GM21515 (cell line): ENCODE measurements at regions not wholly inside any gene's neighbourhood (a gene's known extent, or its start where the extent isn't known, plus 50 kb on each side); places are given as distances from the start of the nearest gene placed in this dataset.

Source experiments
- ATAC-seq: cut with Tn5 transposase; IDR thresholded peaks from one replicate; pipeline ENCODE4 v1.9.1; 2021; ENCODE audit not compliant: unreplicated experiment

DNA sequence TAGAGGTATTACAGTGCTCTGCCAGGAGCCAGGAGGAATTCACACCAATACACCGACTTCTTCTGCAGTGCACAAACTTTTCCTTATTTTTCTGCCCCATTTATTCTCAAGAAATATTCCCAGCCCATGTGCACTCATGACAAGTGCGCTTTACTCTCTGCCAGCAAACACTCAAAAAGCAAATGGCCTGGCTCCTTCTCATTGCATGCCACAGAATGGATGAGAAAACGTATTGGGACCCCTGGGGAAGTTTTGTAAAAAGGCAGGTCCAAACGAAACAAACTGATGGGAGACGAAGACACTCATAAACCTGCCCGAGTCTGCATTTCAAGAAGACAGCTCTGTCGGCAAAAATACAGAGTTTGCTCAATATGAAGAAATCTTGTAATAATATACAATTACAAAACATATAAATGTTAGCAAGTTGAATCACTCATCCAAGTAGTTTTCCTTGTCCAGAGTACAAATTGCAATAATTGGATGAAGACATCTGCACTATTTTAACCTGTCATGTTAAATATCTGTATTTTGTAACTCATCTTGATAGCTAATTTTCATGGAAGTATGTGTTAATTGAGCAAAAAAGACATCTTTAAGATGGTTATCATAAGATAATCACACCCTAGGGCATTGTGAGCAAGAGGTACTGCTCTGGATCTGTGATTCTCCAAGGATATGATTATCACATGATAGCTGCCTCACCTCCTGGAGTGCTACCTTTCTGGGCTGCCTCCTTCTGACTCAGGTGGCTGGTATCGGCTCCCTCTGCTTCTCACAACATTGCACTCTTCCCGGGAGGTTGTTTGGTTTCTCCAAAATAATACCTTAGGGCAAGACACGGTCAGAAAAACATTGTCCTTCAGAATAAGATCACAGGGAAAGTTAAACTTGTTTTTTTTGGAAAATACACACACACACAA is 260.8 kb upstream of the G2E3 start:
- no peak for ATAC-seq

DNA sequence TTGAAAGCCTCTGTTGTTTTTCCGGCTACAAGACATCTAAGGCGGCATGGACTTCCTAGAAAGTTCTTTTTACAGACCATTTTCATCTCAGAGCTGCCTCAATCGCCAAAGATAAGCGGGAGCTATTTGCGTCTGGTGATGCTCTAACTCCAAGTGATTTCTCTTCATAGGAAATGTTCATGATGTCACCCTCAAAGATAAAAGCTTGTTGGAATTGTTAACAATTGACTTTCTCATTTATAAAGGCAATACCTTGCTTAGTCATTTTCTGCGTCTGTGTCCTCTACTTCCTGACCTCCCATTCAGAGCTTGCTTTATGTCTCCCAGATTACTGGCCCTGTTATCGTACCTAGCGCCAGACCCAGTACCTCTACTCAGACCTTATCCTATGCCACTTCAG is 259.0 kb upstream of the G2E3 start:
- ATAC-seq, result no peak

- ATAC-seq, result no peak
These were observed 255.6 kb upstream of the G2E3 start for GRCh38 chr14:30303350-30303749.

DNA sequence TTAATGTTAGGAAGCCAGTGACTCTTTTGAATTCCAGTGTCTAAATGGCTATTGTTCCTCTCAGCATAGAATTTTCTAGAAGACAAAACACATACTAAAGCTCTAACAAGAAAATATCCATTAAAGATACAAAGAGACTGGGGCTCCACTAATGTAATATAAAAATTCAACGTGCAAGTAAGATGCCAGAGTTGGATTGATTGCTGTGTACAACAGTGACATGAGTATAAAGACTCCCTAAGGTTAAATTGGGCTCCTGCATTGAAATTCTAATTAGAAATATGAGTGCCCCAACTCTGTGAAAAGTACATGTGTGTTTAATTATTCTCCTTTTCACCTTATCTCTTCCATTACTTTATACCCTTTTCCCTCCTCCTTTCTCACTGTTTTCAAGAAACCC is 253.6 kb upstream of the G2E3 start:
- no peak for ATAC-seq

DNA sequence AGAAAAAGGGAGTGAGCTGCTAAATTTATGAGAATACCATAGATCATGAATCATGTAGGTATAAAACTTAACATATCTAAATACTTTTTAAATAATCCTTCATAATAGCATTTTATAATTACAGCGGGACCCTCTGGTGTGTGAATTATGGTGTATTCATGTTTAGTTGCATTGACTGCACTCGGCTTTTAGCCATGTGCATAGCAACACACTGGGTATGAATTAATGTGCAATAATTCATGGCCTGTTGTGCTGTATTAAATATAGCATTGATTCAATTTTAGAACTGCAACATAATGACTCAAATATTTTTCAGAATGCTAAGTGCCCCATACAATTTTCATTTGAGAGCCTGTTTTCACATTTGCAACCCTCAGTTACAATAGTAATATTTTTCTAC is 249.6 kb upstream of the G2E3 start:
- no peak for ATAC-seq

DNA sequence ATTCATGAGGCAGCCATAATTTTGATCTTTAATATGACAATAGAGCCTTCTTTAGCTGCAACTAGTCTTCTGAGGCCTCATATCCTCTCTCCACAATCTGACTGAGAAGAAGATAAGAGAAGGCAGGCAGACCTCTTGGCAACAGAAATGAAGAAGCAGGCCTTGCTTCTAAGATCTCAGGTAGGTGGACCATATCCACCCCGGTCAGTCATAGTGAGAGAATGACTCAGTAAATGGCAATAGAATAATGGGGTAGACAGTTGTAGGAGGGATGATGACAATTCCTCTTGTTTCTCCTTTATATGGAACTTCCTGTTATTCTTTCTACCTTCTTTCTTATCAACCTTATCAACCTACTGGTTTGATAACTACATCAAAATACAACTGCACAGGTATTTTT is 246.7 kb upstream of the G2E3 start:
- no peak for ATAC-seq

DNA sequence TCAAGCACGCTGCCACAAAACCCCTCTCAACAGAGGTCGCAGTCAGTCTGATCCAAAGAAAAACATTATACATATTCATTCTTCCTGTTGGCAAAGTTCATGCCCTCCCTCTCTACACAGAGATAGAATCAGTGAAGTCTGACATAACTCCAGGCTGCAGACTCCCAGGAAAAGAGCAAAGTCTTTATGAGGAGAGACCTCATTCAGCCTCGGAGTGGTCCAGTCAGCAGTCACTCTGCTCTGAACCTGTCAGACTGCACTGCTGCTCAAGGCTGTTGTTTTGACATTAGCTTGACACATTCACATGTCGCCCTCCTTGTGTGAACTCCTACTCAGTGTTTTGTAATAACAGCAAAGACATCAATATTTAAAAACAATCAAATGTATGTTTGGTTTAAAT is 241.2 kb upstream of the G2E3 start:
- no peak for ATAC-seq

GRCh38 chr14:30322819-30323218 is 236.1 kb upstream of the G2E3 start:
- no peak for ATAC-seq

DNA sequence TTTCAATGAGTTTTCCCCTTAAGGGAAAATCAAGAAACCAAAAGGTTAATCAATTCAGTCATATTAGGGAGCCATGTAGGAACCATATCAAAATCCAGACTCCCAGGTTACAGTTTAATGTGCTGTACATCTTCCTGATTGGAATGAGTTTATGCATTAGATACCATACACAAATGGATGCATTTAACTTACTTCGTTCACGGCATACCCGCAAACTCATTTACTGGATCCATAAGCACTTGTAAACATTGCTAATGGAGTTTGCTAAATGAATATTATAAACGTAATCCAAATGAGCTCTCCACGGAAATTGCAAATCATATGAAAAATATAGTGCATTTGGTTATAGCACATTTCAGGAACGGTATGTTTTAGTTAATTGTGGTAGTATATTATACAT is 228.9 kb upstream of the G2E3 start:
- no peak for ATAC-seq

- no peak for ATAC-seq
These were observed 228.5 kb upstream of the G2E3 start for GRCh38 chr14:30330445-30330844.

- ATAC-seq, result no peak
These were observed 227.9 kb upstream of the G2E3 start for GRCh38 chr14:30331030-30331429.

- ATAC-seq, result no peak
These were observed 226.6 kb upstream of the G2E3 start for GRCh38 chr14:30332374-30332773.

- ATAC-seq, result no peak
These were observed 225.0 kb upstream of the G2E3 start for GRCh38 chr14:30333934-30334333.

DNA sequence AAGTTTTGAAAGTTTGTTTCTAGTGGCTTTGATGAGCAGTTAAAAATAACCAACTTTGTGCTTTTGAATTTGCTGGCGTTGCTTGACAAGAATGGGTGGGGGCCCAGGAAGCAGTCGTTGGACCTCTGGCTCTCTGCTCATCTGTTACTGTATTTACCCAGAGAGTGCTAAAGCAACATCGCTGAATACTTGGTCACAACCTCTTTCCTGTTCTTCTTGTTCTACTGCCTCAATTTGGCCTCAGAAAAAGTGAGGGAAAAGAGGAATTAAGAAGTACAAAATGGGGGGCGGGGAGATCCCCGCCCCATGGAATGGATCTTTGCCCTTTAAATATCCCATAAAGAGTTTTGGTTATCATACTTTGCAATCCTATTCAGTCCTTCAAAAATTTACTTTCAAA is 221.5 kb upstream of the G2E3 start:
- no peak for ATAC-seq

- ATAC-seq, result no peak
These were observed 219.6 kb upstream of the G2E3 start for GRCh38 chr14:30339311-30339901.

- ATAC-seq, result no peak
These were observed 218.5 kb upstream of the G2E3 start for GRCh38 chr14:30340495-30340894.

GRCh38 chr14:30345511-30345910 is 213.4 kb upstream of the G2E3 start:
- ATAC-seq, result no peak

DNA sequence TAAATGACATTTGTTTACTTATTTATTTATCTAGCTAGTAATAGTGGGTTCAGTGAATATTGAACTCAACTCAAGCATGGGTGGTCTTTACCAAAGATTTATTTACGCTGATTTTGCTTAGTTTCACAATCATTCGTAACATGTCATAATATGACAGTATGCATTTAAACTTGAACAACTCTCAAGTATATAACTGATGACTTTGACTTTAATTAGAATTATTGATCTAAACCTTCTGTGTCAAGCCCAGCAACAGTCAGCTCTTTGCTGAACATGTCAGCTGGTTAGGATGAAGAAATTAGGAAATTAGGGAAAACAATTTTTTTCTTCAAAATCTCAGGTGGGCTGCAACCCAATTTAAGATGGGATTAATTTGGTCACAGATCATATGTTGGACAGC is 210.5 kb upstream of the G2E3 start:
- ATAC-seq, result no peak

DNA sequence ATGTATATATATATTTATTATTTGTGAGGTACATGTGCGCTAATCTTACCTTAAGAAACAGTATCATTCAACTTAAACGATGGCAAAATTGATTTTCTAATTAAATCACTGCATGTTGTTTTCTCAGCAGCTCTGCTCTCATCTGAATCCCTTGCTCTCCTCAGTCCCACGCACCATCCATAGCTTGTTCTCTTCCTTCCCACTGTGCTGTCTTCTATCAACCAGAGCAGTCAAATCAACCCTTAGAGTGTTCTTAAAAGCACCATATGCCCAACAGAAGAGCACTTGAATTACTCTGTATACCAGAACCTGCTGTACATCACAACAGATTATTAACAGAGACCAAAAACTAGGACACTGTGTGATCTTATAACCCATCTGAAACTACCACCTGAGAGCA is 209.4 kb upstream of the G2E3 start:
- ATAC-seq, result no peak

DNA sequence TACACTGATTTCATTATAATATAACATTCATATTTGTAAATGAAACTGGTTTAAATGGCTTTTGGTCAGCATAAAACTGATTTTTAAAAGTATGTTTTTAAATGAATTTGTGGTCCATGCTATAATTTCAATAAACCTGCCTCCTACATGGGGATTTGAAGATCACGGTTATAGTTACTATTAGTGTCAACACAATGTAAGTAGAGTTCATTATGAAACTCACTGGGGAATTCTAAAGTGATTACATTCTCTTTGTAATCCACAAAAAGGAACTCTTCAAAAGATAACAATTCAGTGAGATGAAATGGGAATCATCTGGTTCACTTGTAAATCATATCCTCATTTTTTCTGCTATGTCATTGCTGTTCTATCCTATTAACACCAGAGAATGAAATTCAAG is 204.5 kb upstream of the G2E3 start:
- no peak for ATAC-seq

- ATAC-seq, result peak; percentile 57
These were observed 203.5 kb upstream of the G2E3 start for GRCh38 chr14:30355431-30355913.

GRCh38 chr14:30356438-30357202 is 202.3 kb upstream of the G2E3 start:
- ATAC-seq, result no peak
